SW480 (cell line): ENCODE measurements at regions not wholly inside any gene's neighbourhood (a gene's known extent, or its start where the extent isn't known, plus 50 kb on each side); places are given as distances from the start of the nearest gene placed in this dataset.
"Not testable (repeated sequence)": the region's sequence is repeated elsewhere in the genome, so short reads cannot be mapped to it uniquely, and the experiment has no call there.

Experiments used
- DNase-seq: peaks from one replicate; pipeline ENCODE4 v3.0.0-alpha.2; 2016; ENCODE audit warnings: low spot score

GRCh38 chr2:131584380-131584779, 56.7 kb downstream of the CCDC74A start:
- DNase-seq: no peak

DNA sequence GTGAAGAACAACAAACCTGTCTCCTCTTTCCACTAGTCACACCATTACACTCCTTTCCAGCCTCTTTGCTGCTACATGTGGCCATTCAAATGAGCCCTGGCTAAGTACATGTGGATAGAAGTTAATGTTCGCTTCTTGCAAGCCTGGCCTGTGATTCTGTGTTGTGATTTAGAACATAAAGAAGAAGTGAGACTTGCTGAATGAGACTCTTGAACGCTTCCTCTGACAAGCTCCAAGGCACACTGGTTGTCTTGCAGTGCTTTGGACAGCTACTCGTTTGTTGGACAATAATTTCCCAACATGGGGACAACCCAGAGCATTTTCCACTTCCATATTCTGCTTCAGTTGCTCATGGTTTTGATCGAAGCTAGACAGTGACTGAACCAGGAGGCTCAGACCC, 57.3 kb downstream of the CCDC74A start:
- no peak for DNase-seq

- DNase-seq: no peak
Observed at GRCh38 chr2:131588152-131588873, 60.6 kb downstream of the CCDC74A start.

- not testable (repeated sequence) for DNase-seq
Observed at GRCh38 chr2:131589126-131589525, 61.4 kb downstream of the CCDC74A start.

DNA sequence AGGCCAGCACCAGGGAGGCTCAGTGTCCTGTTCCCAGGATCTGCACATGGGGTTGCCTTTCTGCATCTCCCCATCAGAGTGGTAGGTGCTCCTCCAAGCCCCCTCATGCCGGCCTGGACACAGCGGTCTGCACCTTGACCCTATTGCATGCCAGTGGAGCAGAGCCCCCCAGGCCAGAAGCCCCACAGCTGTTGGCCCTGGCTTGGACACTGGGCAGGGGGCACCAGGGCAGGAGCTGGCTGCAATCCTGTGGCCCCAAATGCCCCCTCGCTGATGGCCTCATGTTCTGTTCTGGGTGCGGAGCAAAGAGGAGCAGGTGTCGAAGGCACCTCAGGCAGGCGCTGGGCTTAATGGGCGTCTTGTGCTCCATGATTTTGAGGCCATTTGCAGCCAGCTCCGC, 62.7 kb downstream of the CCDC74A start:
- no peak for DNase-seq

DNA sequence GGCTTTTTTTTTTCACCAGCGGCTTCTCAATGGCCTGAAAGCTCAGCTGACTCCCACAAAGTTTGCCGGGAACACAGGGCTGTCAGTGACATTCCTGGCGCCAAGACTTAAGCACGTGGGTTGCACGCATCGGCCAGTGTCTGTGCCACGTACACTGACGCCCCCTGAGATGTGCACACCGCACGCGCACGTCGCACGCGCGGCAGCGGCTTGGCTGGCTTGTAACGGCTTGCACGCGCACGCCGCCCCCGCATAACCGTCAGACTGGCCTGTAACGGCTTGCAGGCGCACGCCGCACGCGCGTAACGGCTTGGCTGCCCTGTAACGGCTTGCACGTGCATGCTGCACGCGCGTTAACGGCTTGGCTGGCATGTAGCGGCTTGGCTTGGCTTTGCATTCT, 63.2 kb downstream of the CCDC74A start:
- no peak for DNase-seq

DNA sequence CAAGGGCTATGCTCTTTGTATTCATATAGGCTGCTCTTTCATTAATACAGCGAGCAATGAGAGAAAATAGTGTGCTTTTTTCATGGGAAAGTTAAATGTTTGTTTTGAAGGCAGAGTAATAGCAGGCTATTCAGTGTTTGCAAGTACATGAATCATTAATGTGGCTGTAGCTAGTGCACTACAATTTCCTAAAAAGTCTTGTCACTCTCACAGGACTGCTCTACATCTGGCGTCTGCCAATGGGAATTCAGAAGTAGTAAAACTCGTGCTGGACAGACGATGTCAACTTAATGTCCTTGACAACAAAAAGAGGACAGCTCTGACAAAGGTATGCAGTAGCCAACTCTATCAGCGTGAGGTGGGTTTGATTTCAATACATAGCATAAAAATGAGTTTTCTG, 68.9 kb downstream of the CCDC74A start:
- DNase-seq: not testable (repeated sequence)

- not testable (repeated sequence) for DNase-seq
Observed at GRCh38 chr2:131602444-131602843, 74.8 kb downstream of the CCDC74A start.

DNA sequence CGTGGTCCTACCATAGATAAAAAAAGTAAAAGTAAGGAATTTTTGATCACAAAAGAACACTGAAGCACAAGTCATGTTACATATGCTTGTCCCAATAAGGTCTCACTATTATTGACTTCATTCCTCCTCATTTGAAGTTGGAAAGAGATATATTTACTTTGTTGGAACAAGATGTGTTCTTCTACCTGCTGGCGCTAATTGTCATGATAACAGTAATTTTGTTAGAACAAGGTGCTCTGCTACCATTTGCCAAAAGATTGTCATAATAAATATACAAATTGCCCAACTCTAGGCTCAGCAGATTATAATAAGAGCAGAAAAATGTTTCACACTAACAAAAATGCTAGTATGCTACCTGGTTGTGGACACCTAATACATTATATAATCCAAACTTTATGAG, 77.0 kb downstream of the CCDC74A start:
- not testable (repeated sequence) for DNase-seq

DNA sequence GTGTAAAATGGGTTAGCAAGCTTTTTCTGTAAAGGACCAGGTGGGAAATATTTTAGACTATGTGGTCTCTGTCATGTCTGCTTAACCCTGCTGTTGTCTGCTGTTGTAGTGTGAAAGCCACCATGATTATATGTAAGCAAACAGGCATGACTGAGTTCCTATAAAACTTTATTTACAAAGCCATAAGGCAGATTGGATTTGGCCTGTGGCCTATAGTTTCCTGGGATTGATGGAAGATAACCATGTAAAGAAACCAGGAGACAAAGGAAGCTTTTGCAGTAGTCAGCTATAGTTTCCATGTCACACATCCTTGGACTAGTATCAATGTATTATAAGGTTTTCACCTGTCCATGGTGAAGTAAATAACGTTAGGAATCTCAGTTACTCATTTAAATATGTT, 78.7 kb downstream of the CCDC74A start:
- not testable (repeated sequence) for DNase-seq

DNA sequence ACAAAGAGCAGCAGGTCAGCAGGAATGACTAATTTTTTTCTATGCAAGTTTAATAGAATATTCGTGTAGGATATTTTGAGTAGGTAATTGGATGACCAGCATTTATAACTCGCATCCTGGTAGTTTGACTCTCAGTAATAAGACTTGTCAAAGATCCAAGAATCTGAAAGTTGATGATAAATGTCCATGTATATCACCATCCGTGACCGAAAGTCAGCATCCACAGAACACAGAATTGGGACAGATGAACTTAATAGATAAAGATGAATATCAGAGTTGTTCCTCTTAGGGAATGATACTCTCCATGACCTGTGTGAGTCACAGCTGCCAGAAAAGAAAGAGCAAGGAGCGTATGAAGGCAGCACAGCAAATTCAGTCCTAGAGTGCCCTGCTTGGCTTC, 79.4 kb downstream of the CCDC74A start:
- DNase-seq: not testable (repeated sequence)

- not testable (repeated sequence) for DNase-seq
Observed at GRCh38 chr2:131614539-131614938, 86.9 kb downstream of the CCDC74A start.

GRCh38 chr2:131618320-131618719, 90.6 kb downstream of the CCDC74A start:
- not testable (repeated sequence) for DNase-seq

GRCh38 chr2:131622874-131623273, 95.2 kb downstream of the CCDC74A start:
- not testable (repeated sequence) for DNase-seq

DNA sequence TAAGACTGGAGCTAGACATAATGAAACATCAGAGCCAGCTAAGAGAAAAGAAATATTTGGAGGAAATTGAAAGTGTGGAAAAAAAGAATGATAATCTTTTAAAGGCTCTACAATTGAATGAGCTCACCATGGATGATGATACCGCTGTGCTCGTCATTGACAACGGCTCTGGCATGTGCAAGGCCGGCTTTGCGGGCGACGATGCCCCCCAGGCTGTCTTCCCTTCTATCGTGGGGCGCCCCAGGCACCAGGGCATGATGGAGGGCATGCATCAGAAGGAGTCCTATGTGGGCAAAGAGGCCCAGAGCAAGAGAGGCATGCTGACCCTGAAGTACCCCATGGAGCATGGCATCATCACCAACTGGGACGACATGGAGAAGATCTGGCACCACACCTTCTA, 98.3 kb downstream of the CCDC74A start:
- not testable (repeated sequence) for DNase-seq

DNA sequence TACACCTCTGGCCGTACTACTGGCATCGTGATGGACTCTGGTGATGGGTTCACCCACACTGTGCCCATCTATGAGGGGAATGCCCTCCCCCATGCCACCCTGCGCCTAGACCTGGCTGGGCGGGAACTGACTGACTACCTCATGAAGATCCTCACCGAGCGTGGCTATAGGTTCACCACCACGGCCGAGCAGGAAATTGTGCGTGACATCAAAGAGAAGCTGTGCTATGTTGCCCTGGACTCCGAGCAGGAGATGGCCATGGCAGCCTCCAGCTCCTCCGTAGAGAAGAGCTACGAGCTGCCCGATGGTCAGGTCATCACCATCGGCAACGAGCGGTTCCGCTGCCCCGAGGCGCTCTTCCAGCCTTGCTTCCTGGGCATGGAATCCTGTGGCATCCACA, 98.9 kb downstream of the CCDC74A start:
- not testable (repeated sequence) for DNase-seq

DNA sequence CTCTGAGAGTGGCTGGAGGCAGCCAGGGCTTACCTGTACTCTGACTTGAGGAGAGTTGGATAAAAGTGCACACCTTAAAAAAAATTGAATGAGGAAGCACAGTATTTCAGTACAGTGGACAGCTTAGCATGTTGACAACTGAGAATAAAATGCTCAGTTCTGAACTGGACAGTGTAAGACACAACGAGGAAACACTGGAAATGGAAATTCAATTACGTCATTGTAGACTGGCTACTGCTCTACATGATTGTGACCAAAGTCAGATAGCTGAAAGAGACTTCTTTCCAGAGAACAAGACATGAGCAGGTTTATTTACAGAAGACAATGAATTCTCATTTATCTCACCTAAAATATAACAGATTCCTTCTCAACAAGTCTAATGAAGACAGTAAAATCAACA, 100.1 kb downstream of the CCDC74A start:
- DNase-seq: not testable (repeated sequence)

- DNase-seq: not testable (repeated sequence)
Observed at GRCh38 chr2:131631648-131632047, 104.0 kb downstream of the CCDC74A start.

GRCh38 chr2:131633405-131633804, 105.7 kb downstream of the CCDC74A start:
- not testable (repeated sequence) for DNase-seq

DNA sequence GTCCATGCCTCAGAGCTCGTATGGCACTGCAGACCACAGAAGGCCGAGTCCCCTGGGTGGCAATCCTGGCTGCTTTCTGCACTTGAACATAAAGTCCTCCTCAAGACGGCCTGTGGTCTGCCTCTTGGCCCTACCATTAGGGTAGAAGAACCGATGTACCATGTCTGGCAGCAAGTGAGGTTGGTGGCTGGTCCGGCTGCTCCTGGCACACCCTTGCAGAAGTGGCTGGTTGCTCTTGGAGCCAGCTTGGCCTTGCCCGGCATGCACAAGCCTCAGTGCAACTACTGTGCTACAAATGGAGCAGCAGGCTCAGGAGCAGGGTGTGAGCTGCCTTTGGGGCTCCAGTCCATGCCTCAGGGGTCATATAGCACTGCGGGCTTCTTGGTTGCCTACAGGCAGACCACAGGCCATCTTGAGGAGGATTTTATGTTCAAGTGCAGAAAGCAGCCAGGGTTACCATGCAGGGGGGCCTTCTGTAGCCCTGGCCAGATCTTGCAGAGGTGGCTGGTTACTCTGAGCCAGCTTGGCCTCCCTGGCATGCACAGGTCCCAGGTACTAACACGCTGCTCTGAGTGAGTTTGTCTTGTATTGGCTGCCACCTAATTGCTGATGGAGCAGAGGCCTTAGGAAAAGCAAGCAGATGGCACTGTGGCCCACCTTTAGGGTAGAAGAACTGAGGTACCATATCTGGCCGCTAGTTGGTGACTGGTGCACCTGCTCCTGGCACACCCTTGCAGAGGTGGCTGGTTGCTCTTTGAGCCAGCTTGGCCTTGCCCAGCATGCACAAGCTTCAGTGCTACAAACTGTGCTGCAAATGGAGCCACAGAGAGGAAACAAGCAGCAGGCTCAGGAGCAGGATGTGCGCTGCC, 106.4 kb downstream of the CCDC74A start:
- not testable (repeated sequence) for DNase-seq

DNA sequence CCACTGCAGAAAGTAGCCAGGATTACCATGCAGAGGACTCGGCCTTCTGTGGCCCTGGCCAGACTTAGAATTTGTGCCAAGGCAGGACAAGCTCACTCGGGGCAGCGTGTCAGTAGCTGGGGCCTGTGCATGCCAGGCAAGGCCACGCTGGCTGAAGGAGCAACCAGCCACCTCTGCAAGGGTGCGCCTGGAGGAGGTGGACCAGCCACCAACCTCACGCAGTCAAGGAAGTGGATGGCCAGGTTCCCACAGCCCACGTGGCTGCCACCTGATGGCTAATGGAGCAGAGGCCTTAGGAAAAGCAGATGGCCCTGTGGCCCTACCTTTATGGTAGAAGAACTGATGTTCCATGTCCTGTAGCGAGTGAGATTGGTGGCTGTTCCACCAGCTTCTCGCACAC, 107.9 kb downstream of the CCDC74A start:
- no peak for DNase-seq

GRCh38 chr2:131636704-131637308, 109.1 kb downstream of the CCDC74A start:
- DNase-seq: not testable (repeated sequence)
